Motor neuron (in vitro differentiated cells): ENCODE measurements at regions not wholly inside any gene's neighbourhood (a gene's known extent, or its start where the extent isn't known, plus 50 kb on each side); places are given as distances from the start of the nearest gene placed in this dataset.

Experiments
- ATAC-seq, 8 experiments: fragments of 200-7000 bp; cut with Tn5 transposase; replicated peaks in 6 of 8; 2 replicates each; pipeline ENCODE4 v1.8.0; 2021; ENCODE audit warnings: mild to moderate bottlenecking in 8 of 8, moderate library complexity in 8 of 8
- H3K27ac ChIP-seq, 2 donors: fragments of 250-450 bp; sonication (Bioruptor Pico); 2 replicates each; pipeline ENCODE4 v1.9.0; 2021; ENCODE audit warnings: antibody characterized with exemption in 2 of 2, mild to moderate bottlenecking in 2 of 2, moderate library complexity in 1 of 2
- H3K4me1 ChIP-seq, 2 donors: fragments of 250-450 bp; sonication (Bioruptor Pico); replicated peaks in 1 of 2; 2 replicates each; pipeline ENCODE4 v1.6.1; 2021; ENCODE audit warnings: antibody characterized with exemption in 2 of 2, mild to moderate bottlenecking in 2 of 2, moderate library complexity in 1 of 2
- H3K4me3 ChIP-seq, 5 donors: fragments of 250-450 bp; sonication (Bioruptor Pico); 2 replicates each; pipeline ENCODE4 v1.9.0; 2021; ENCODE audit warnings: antibody characterized with exemption in 5 of 5, mild to moderate bottlenecking in 5 of 5, moderate library complexity in 4 of 5
- WGBS, 10 experiments: fragments of 450-650 bp; shearing (Covaris generic); methylation state at CpG; one replicate each; pipeline ENCODE4 v1.0.0; 2022; 5-methylcytosine and 5-hydroxymethylcytosine counted together
- in situ Hi-C, 9 experiments: fragments of 400-800 bp; cut with MboI; loops; one replicate each; pipeline ENCODE4 v1.15.0; 2021; ENCODE audit warnings: low sequenced_read_pairs in 9 of 9, low pct_unique_long_range_greater_than_20kb in 2 of 9; ENCODE audit not compliant: unreplicated experiment in 9 of 9

DNA sequence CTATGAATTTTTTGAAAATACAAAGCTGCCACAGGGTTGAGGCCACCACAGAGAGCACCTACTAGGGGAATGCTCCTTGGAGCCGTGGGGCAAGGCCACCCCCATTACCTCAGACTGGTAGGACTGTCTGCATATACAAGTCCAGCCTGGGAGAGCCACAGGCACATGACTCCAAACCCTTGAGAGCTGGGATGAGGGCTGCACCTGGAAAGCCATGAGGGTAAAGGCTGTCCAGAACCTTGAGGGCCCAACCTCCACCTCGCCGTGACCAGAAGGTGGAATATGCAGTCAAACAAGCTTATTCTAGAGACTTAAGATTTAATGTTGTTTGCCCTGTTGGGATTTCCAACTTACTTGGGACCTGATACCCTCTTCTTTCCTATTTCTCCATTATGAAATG, 69.5 kb upstream of the TSLP start:
- in situ Hi-C loops, result no loop called here
- Histone ChIP-seq H3K4me1 (no peaks in the 10 kb centered on the region), H3K4me3 (no peak overlapping the region), H3K27ac (no peak overlapping the region)
- 9 to 100% (median 81%) methylated on average over 2 to 3 of the region's 3 CpGs; no CpG with 5 or more reads in 6 of the 10 experiments for WGBS, 10 experiments
- no peak for ATAC-seq

DNA sequence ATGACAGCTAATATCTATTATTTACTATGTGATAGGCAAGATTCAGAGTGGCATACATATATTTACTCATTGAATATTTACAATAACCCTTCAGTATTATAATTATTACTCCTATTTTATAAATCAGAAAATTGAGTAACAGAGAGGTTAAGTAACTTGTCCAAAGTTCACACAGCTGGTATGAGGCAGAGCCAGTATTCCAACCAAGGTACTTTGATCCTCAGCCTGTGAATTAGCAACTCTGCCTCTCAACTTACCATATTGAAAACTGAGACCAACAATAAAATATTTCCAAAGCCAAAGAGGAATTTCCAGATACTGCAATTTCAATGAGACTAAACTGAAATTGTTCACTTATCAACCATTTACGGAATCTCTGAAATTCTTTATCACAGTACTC, 67.9 kb upstream of the TSLP start:
- no peak for ATAC-seq
- no peak overlapping the region for H3K27ac ChIP-seq
- in situ Hi-C loops, result no loop called here
- no peak overlapping the region for H3K4me3 ChIP-seq
- no peaks in the 10 kb centered on the region for H3K4me1 ChIP-seq
- 40 to 100% (median 91%) methylated on average over 1 of the region's 1 CpG; no CpG with 5 or more reads in 1 of the 10 experiments for WGBS, 10 experiments

- WGBS, 10 experiments, result 20 to 91% (median 79%) methylated on average over 2 to 9 of the region's 9 CpGs; no CpG with 5 or more reads in 3 of the 10 experiments
- H3K4me1 ChIP-seq, result no peaks in the 10 kb centered on the region
- no peak overlapping the region for H3K27ac ChIP-seq
- in situ Hi-C loops, result no loop called here
- H3K4me3 ChIP-seq, result no peak overlapping the region
- no peak for ATAC-seq
Measured at GRCh38 chr5:111004291-111004690, 67.2 kb upstream of the TSLP start.

- no peak for ATAC-seq
- 0 to 100% (median 78%) methylated on average over 1 to 2 of the region's 2 CpGs; no CpG with 5 or more reads in 1 of the 10 experiments for WGBS, 10 experiments
- Histone ChIP-seq H3K4me1 (no peaks in the 10 kb centered on the region), H3K4me3 (no peak overlapping the region), H3K27ac (no peak overlapping the region)
- in situ Hi-C loops, result no loop called here
Measured at GRCh38 chr5:111010783-111011182, 60.7 kb upstream of the TSLP start.

GRCh38 chr5:111013011-111013410, 58.5 kb upstream of the TSLP start:
- no peak overlapping the region for H3K4me3 ChIP-seq
- H3K27ac ChIP-seq, result no peak overlapping the region
- 0 to 86% (median 49%) methylated on average over 1 of the region's 1 CpG; no CpG with 5 or more reads in 4 of the 10 experiments for WGBS, 10 experiments
- no peaks in the 10 kb centered on the region for H3K4me1 ChIP-seq
- in situ Hi-C loops, result no loop called here
- no peak for ATAC-seq

DNA sequence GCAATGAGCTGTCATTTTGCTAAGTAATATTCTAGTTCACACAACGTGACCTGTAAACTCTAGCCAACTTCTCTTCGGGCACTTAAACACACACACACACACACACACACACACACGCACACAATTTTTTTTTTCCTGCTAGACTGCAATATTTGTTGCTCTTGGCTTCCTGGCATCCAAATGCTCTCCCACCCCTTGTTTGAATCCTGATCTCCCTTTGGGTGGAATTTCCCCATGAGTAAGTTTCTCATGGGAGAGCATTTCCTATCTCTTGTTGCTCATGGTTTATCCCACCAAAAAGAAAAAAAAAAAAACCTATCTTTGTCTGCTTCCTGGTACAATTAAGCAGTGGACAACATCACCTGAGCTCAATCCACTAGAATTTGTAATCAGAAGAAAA, 54.7 kb upstream of the TSLP start:
- no peak overlapping the region for H3K27ac ChIP-seq
- no peak overlapping the region for H3K4me3 ChIP-seq
- H3K4me1 ChIP-seq, result no peaks in the 10 kb centered on the region
- in situ Hi-C loops, result no loop called here
- 8 to 100% (median 76%) methylated on average over 1 to 3 of the region's 3 CpGs; no CpG with 5 or more reads in 2 of the 10 experiments for WGBS, 10 experiments
- no peak for ATAC-seq

DNA sequence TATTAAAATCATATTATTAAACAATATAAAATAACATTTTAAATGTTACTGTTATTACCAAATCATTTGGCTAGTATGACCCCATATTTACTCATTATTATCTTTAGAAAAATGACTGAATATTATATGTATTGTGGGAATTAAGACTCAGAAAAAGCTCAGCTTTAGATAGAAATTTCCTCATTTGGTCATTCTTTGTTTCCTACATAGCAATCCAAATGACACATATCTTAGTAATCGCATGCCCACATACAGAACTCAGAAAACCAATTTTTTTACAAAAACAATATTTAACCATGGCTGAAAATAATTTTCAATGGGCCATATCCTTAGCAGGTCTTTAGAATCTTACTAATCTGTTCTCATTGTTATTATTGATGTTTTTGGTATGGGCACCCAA, 53.8 kb upstream of the TSLP start:
- Histone ChIP-seq H3K27ac (no peak overlapping the region), H3K4me3 (no peak overlapping the region), H3K4me1 (no peaks in the 10 kb centered on the region)
- in situ Hi-C loops, result no loop called here
- 0 to 90% (median 77%) methylated on average over 1 of the region's 1 CpG; no CpG with 5 or more reads in 4 of the 10 experiments for WGBS, 10 experiments
- no peak for ATAC-seq
